ENCODE measurements at regions not wholly inside any gene's neighbourhood (a gene's known extent, or its start where the extent isn't known, plus 50 kb on each side); places are given as distances from the start of the nearest gene placed in this dataset.

DNA sequence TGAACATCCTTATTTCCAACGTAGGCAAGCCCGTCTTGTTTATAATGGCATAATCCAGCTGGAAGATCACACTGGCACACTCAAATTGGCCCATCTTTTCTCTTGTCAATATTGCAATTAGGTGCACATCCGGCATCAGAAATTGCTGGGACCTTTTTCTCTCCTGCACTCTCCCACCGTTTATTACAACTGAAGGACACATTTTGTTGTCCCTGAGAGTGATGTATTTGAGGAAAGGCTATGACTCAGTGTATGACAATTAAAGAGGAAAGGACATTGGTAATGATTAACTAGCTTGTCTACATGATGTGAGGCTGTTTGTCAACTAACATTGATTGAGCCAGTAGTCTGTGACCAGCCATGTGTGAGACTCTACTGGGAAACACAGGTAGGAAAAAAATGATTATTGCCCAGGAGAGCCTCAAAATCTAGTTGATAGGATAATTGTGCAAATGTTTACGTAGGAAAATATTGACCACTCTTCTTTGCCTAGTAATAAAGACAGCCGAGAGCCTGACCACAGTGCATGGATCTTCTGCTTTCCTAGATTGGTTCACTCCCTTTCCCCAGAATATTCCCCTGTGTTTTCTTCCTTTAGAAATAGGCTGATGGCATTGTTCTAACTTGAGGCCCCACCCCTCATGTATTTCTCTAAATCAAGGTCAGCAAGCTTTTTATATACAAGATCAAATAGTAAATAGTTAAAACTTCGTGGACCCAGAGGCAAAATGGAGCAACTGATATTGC lies 230.0 kb upstream of the BTBD3 start (continued):
- TF ChIP-seq, protein P1, sequence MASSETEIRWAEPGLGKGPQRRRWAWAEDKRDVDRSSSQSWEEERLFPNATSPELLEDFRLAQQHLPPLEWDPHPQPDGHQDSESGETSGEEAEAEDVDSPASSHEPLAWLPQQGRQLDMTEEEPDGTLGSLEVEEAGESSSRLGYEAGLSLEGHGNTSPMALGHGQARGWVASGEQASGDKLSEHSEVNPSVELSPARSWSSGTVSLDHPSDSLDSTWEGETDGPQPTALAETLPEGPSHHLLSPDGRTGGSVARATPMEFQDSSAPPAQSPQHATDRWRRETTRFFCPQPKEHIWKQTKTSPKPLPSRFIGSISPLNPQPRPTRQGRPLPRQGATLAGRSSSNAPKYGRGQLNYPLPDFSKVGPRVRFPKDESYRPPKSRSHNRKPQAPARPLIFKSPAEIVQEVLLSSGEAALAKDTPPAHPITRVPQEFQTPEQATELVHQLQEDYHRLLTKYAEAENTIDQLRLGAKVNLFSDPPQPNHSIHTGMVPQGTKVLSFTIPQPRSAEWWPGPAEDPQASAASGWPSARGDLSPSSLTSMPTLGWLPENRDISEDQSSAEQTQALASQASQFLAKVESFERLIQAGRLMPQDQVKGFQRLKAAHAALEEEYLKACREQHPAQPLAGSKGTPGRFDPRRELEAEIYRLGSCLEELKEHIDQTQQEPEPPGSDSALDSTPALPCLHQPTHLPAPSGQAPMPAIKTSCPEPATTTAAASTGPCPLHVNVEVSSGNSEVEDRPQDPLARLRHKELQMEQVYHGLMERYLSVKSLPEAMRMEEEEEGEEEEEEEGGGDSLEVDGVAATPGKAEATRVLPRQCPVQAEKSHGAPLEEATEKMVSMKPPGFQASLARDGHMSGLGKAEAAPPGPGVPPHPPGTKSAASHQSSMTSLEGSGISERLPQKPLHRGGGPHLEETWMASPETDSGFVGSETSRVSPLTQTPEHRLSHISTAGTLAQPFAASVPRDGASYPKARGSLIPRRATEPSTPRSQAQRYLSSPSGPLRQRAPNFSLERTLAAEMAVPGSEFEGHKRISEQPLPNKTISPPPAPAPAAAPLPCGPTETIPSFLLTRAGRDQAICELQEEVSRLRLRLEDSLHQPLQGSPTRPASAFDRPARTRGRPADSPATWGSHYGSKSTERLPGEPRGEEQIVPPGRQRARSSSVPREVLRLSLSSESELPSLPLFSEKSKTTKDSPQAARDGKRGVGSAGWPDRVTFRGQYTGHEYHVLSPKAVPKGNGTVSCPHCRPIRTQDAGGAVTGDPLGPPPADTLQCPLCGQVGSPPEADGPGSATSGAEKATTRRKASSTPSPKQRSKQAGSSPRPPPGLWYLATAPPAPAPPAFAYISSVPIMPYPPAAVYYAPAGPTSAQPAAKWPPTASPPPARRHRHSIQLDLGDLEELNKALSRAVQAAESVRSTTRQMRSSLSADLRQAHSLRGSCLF (CRISPR knock-in tag; IDR thresholded peaks at IDR 0.05; ENCODE audit: borderline replicate concordance) = no peak
- peak; percentile 76 for TF ChIP-seq SMAD3 (CRISPR knock-in tag; IDR thresholded peaks at IDR 0.05)
- TF ChIP-seq, protein P2, sequence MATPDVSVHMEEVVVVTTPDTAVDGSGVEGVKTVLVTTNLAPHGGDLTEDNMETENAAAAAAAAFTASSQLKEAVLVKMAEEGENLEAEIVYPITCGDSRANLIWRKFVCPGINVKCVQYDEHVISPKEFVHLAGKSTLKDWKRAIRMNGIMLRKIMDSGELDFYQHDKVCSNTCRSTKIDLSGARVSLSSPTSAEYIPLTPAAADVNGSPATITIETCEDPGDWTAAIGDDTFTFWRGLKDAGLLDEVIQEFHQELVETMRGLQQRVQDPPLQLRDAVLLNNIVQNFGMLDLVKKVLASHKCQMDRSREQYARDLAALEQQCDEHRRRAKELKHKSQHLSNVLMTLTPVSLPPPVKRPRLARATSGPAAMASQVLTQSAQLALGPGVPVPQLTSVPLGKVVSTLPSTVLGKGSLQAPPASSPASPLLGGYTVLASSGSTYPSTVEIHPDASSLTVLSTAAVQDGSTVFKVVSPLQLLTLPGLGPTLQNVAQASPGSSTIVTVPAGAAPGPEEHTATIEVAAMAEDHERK (CRISPR knock-in tag; IDR thresholded peaks at IDR 0.05; ENCODE audit: low read depth) = no peak
- TF ChIP-seq, protein P3, sequence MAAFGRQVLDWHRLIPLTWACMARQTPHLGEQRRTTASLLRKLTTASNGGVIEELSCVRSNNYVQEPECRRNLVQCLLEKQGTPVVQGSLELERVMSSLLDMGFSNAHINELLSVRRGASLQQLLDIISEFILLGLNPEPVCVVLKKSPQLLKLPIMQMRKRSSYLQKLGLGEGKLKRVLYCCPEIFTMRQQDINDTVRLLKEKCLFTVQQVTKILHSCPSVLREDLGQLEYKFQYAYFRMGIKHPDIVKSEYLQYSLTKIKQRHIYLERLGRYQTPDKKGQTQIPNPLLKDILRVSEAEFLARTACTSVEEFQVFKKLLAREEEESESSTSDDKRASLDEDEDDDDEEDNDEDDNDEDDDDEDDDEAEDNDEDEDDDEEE (CRISPR knock-in tag; IDR thresholded peaks at IDR 0.05) = no peak
- TF ChIP-seq LCORL (IDR thresholded peaks at IDR 0.05) = no peak
- peak; percentile 77; the same call in 1 of the 2 replicates for TF ChIP-seq LCORL (CRISPR knock-in tag; IDR thresholded peaks at IDR 0.05)
- TF ChIP-seq THYN1 (CRISPR knock-in tag; IDR thresholded peaks at IDR 0.05; ENCODE audit: borderline replicate concordance, low read depth) = no peak
- TF ChIP-seq, protein P4, sequence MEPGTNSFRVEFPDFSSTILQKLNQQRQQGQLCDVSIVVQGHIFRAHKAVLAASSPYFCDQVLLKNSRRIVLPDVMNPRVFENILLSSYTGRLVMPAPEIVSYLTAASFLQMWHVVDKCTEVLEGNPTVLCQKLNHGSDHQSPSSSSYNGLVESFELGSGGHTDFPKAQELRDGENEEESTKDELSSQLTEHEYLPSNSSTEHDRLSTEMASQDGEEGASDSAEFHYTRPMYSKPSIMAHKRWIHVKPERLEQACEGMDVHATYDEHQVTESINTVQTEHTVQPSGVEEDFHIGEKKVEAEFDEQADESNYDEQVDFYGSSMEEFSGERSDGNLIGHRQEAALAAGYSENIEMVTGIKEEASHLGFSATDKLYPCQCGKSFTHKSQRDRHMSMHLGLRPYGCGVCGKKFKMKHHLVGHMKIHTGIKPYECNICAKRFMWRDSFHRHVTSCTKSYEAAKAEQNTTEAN (CRISPR knock-in tag; conservative IDR thresholded peaks at IDR 0.05) = 0 out of 2 replicates have a peak, but pooled peaks have one; percentile 41
- TF ChIP-seq, protein P5, sequence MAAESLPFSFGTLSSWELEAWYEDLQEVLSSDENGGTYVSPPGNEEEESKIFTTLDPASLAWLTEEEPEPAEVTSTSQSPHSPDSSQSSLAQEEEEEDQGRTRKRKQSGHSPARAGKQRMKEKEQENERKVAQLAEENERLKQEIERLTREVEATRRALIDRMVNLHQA (CRISPR knock-in tag; IDR thresholded peaks at IDR 0.05) = no peak
- TF ChIP-seq, protein P6, sequence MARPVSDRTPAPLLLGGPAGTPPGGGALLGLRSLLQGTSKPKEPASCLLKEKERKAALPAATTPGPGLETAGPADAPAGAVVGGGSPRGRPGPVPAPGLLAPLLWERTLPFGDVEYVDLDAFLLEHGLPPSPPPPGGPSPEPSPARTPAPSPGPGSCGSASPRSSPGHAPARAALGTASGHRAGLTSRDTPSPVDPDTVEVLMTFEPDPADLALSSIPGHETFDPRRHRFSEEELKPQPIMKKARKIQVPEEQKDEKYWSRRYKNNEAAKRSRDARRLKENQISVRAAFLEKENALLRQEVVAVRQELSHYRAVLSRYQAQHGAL (CRISPR knock-in tag; IDR thresholded peaks at IDR 0.05; ENCODE audit: not compliant biosample characterization) = no peak
- TF ChIP-seq ZNF451 (CRISPR knock-in tag; IDR thresholded peaks at IDR 0.05) = no peak
- TF ChIP-seq SOX6 (IDR thresholded peaks at IDR 0.05) = no peak
- TF ChIP-seq SOX6 (CRISPR knock-in tag; IDR thresholded peaks at IDR 0.05) = peak; percentile 95
- TF ChIP-seq PHF8 (CRISPR knock-in tag; IDR thresholded peaks at IDR 0.05) = no peak
- no peak for TF ChIP-seq ZNF101 (CRISPR knock-in tag; IDR thresholded peaks at IDR 0.05; ENCODE audit: borderline replicate concordance, low read depth)
- peak; percentile 98 for TF ChIP-seq MIXL1 (CRISPR knock-in tag; IDR thresholded peaks at IDR 0.05)
- no peak for TF ChIP-seq SP2 (CRISPR knock-in tag; IDR thresholded peaks at IDR 0.05)
